ENCODE measurements at regions not wholly inside any gene's neighbourhood (a gene's known extent, or its start where the extent isn't known, plus 50 kb on each side); places are given as distances from the start of the nearest gene placed in this dataset.

DNA sequence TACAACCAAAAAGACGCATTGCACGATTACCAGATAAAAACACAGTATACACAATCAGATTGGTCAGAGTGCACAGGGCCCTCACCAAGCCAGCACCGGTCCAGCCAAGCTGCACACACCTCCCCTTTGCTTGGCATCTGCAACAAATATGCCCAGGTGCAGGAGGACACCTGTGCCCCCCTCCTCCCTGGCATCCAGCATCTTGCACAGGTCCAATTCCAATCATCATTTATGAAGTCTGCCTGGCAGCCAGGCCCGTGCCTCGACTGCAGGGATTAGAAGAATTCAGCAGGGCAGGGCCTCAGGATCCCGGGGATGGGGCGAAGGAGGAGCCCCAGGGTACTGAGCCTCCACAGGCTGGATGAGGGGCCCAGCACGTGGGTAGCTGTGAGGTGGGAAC is 302.1 kb downstream of the CTTN start:
- TF ChIP-seq CTCF (IDR thresholded peaks at IDR 0.05) (no peak), POLR2A (IDR thresholded peaks at IDR 0.05) (no peak)
